GM12878 (cell line): ENCODE measurements at regions not wholly inside any gene's neighbourhood (a gene's known extent, or its start where the extent isn't known, plus 50 kb on each side); places are given as distances from the start of the nearest gene placed in this dataset.

Experiments
- ATAC-seq: fragments of 200-7000 bp; cut with Tn5 transposase; 3 replicates; pipeline ENCODE4 v1.9.1; 2020; ENCODE audit warnings: mild to moderate bottlenecking, moderate library complexity
- BruUV-seq: library from RNA; stranded (reverse); fragments of 400-500 nt; replicated peaks from 2 replicates; lab custom pipeline; 2021; lab: Mats Ljungman, UMichigan
- CTCF ChIA-PET: fragments of 300-600 bp; sonication (Branson Sonifier 250); formaldehyde crosslinking; extraction: SDS; loops from one replicate; lab custom pipeline; 2021; ENCODE audit warnings: inconsistent platforms; lab: Yijun Ruan, JAX
- POLR2A ChIA-PET: fragments of 350-600 bp; formaldehyde crosslinking; extraction: SDS; loops from one replicate; lab custom pipeline; 2021; ENCODE audit warnings: inconsistent platforms; lab: Charles Lee
- RAD21 ChIA-PET: fragments of 300-600 bp; sonication (Branson Sonifier 250); formaldehyde crosslinking; loops from one replicate; lab custom pipeline; 2023; ENCODE audit warnings: antibody characterized with exemption; ENCODE audit not compliant: unreplicated experiment; lab: Charles Lee
- SMC1A ChIA-PET: fragments of 300-600 bp; sonication (Branson Sonifier 250); formaldehyde crosslinking; loops from one replicate; lab custom pipeline; 2023; ENCODE audit not compliant: unreplicated experiment, uncharacterized antibody; lab: Charles Lee
- DNase-seq: peaks from one replicate; pipeline ENCODE4 v3.0.0-alpha.2; 2011; ENCODE audit warnings: low read depth, low spot score
- FAIRE-seq: peaks from 3 replicates; lab custom pipeline; 2011; peaks lifted over from hg19 to GRCh38; lab: Jason Lieb, UNC
- H2AFZ ChIP-seq: 2 replicates; pipeline ENCODE4 v1.6.0; 2011; ENCODE audit warnings: low read depth, low read length, control low read depth; ENCODE audit not compliant: control insufficient read depth
- H3K27ac ChIP-seq: 2 replicates; pipeline ENCODE4 v1.5.1; 2011; ENCODE audit warnings: control low read depth; ENCODE audit not compliant: control insufficient read depth, insufficient read depth
- H3K27me3 ChIP-seq, 2 experiments: replicated peaks in 1 of 2; 2 replicates each; pipeline versions ENCODE4 v1.6.0 to v1.6.1; 2011; ENCODE audit warnings: low read length in 1 of 2; ENCODE audit not compliant: control insufficient read depth in 2 of 2, insufficient read depth in 2 of 2
- H3K36me3 ChIP-seq, 2 experiments: 2 replicates each; pipeline ENCODE4 v1.5.1; 2011; ENCODE audit warnings: low read length in 1 of 2; ENCODE audit not compliant: control insufficient read depth in 2 of 2, insufficient read depth in 2 of 2
- H3K4me1 ChIP-seq: 2 replicates; pipeline ENCODE4 v1.6.1; 2011; ENCODE audit warnings: mild to moderate bottlenecking, low read length, moderate library complexity, mixed read lengths; ENCODE audit not compliant: control insufficient read depth, insufficient read depth
- H3K4me2 ChIP-seq: 2 replicates; pipeline ENCODE4 v1.6.0; 2011; ENCODE audit warnings: control low read depth; ENCODE audit not compliant: control insufficient read depth, insufficient read depth
- H3K4me3 ChIP-seq: fragments of 200-600 bp; sonication (generic); 2 replicates; pipeline ENCODE4 v1.5.1; 2016
- H3K79me2 ChIP-seq: 2 replicates; pipeline ENCODE4 v1.6.0; 2011; ENCODE audit warnings: low read length; ENCODE audit not compliant: control insufficient read depth, insufficient read depth
- H3K9ac ChIP-seq: 2 replicates; pipeline ENCODE4 v1.8.0; 2011; ENCODE audit warnings: low read length, control low read depth, mixed read lengths; ENCODE audit not compliant: control insufficient read depth, insufficient read depth
- H3K9me3 ChIP-seq: replicated peaks from 3 replicates; pipeline ENCODE4 v1.5.1; 2011; ENCODE audit warnings: mild to moderate bottlenecking, low read length; ENCODE audit not compliant: control insufficient read depth, insufficient read depth
- H4K20me1 ChIP-seq: 2 replicates; pipeline ENCODE4 v1.6.0; 2011; ENCODE audit not compliant: control insufficient read depth, insufficient read depth
- CBX3 ChIP-seq: fragments of 200-600 bp; sonication (generic); IDR thresholded peaks from 2 replicates; pipeline ENCODE4 v1.6.1; 2016; ENCODE audit warnings: low read depth, borderline replicate concordance
- CREM ChIP-seq: IDR thresholded peaks from 2 replicates; pipeline ENCODE4 v1.6.1; 2014; ENCODE audit warnings: antibody characterized with exemption, low read depth
- DPF2 ChIP-seq: fragments of 450-650 bp; IDR thresholded peaks from 2 replicates; pipeline ENCODE4 v1.6.1; 2017; ENCODE audit warnings: mild to moderate bottlenecking
- JUNB ChIP-seq: IDR thresholded peaks from 2 replicates; pipeline ENCODE4 v1.6.1; 2016; ENCODE audit warnings: antibody characterized with exemption, mild to moderate bottlenecking
- NBN ChIP-seq: fragments of 450-650 bp; IDR thresholded peaks from 2 replicates; pipeline ENCODE4 v1.6.1; 2016
- NFYA ChIP-seq: IDR thresholded peaks from 2 replicates; pipeline ENCODE4 v1.6.1; 2011; ENCODE audit warnings: low read depth, mild to moderate bottlenecking, low read length, improper control_type of control experiment, borderline replicate concordance
- RCOR1 ChIP-seq: conservative IDR thresholded peaks from 2 replicates; pipeline ENCODE4 v1.6.1; 2012; ENCODE audit warnings: low read depth, low read length, improper control_type of control experiment
- REST ChIP-seq: IDR thresholded peaks from 2 replicates; pipeline ENCODE4 v1.6.1; 2012; ENCODE audit warnings: mild to moderate bottlenecking, low read depth, low read length
- SIN3A ChIP-seq: IDR thresholded peaks from 2 replicates; pipeline ENCODE4 v1.6.1; 2012; ENCODE audit warnings: low read depth, low read length, improper control_type of control experiment
- SREBF1 ChIP-seq: IDR thresholded peaks from 2 replicates; pipeline ENCODE4 v1.6.1; 2012; ENCODE audit warnings: mild to moderate bottlenecking, low read length
- TBL1XR1 ChIP-seq: IDR thresholded peaks from 2 replicates; pipeline ENCODE4 v1.6.1; 2012; ENCODE audit warnings: low read depth, low read length, improper control_type of control experiment
- WGBS: methylation state at CpG from one replicate; pipeline ENCODE4 v1.1.6; 2016; ENCODE audit warnings: low lambda C conversion rate; ENCODE audit not compliant: insufficient replicate concordance, insufficient coverage; ENCODE audit errors: missing lambda C conversion rate; 5-methylcytosine and 5-hydroxymethylcytosine counted together
- in situ Hi-C: fragments of 300-500 bp; cut with MboI; formaldehyde crosslinking; loops from 9 replicates; pipeline ENCODE4 v1.14.3; 2018; ENCODE audit warnings: mixed read lengths
- intact Hi-C: fragments of 100-400 bp; cut with micrococcal nuclease; formaldehyde crosslinking; loops from one replicate; pipeline ENCODE4 v1.14.2; 2022; ENCODE audit not compliant: unreplicated experiment

DNA sequence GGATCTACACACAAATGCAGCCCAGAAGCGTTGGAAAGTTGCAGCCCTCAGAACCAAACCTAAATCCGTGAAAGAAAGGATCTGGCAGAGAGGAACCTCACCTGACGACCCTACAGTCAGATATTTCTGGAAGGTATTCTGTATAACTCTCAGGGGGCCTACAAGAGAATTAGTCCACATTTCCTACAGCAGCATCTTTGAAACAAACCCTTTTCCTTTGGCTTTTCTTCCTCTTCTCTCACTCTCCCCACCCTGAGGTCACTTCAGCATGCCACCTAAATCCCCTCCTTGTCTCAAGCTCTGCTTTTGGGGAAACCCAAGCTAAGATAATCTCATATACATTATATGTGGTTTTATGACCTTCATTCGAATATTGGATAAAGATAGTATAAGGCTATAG is 719.0 kb upstream of the MIR17HG start:
- ChIA-PET RAD21 (no interaction called here), SMC1A (no interaction called here), POLR2A (no interaction called here), CTCF (no interaction called here)
- ATAC-seq (no peak), DNase-seq (no peak), FAIRE-seq (no peak)
- Histone ChIP-seq H3K9me3 (no peaks in the 10 kb centered on the region), H2AFZ (no peak overlapping the region), H3K27ac (no peak overlapping the region), H4K20me1 (no peaks in the 10 kb centered on the region), H3K9ac (no peak overlapping the region), H3K4me3 (no peak overlapping the region), H3K4me2 (no peak overlapping the region), H3K27me3 (no peaks in the 10 kb centered on the region), H3K4me1 (no peaks in the 10 kb centered on the region), H3K36me3 (no peaks in the 10 kb centered on the region), H3K79me2 (no peaks in the 10 kb centered on the region)
- intact Hi-C loops (no loop called here), in situ Hi-C loops (no loop called here)
- 3% methylated on average over 4 of the region's 4 CpGs for WGBS
- BruUV-seq = no TSS peak
- TF ChIP-seq NBN = no peak
- no peak for TF ChIP-seq RCOR1
- no peak for TF ChIP-seq DPF2
- TF ChIP-seq CBX3 = no peak

- Histone ChIP-seq H4K20me1 (no peaks in the 10 kb centered on the region), H3K4me2 (no peak overlapping the region), H3K4me3 (no peak overlapping the region), H3K9me3 (no peaks in the 10 kb centered on the region), H2AFZ (no peak overlapping the region), H3K36me3 (no peaks in the 10 kb centered on the region), H3K27me3 (no peaks in the 10 kb centered on the region), H3K4me1 (no peaks in the 10 kb centered on the region), H3K79me2 (no peaks in the 10 kb centered on the region), H3K27ac (no peak overlapping the region)
- ChIA-PET SMC1A (no interaction called here), CTCF (no interaction called here), POLR2A (no interaction called here), RAD21 (no interaction called here)
- 72% methylated on average over 3 of the region's 3 CpGs for WGBS
- no peak for FAIRE-seq
- intact Hi-C loops = no loop called here
- no TSS peak for BruUV-seq
- no peak for ATAC-seq
- no peak for TF ChIP-seq NFYA
- no peak for TF ChIP-seq SREBF1
- TF ChIP-seq TBL1XR1 = no peak
- no peak for TF ChIP-seq SIN3A
- TF ChIP-seq JUNB = no peak
- TF ChIP-seq CREM = no peak
- no peak for TF ChIP-seq REST
- TF ChIP-seq, all 136 proteins: peak for 0
- no peak overlapping the region for H3K9ac ChIP-seq
- in situ Hi-C loops = no loop called here
- no peak for DNase-seq
Measured at GRCh38 chr13:90630716-90631115, 716.8 kb upstream of the MIR17HG start.
